Right atrium auricular region (tissue), 2 donors: ENCODE measurements at regions not wholly inside any gene's neighbourhood (a gene's known extent, or its start where the extent isn't known, plus 50 kb on each side); places are given as distances from the start of the nearest gene placed in this dataset.

ENCODE experiments used
- DNase-seq: peaks from one replicate; pipeline ENCODE4 v3.0.0-alpha.2; 2019; ENCODE audit warnings: low spot score
- H3K27ac ChIP-seq, 2 donors: fragments of 200-600 bp; sonication (generic); 1 replicate in 1 of 2; 2 replicates in 1 of 2; pipeline ENCODE4 v1.5.1; 2016 to 2019
- H3K27me3 ChIP-seq, 2 donors: fragments of 200-600 bp; sonication (generic); one replicate each; pipeline versions ENCODE4 v1.5.1 to v1.6.0; 2017 to 2019
- H3K36me3 ChIP-seq: fragments of 200-600 bp; sonication (generic); one replicate; pipeline ENCODE4 v1.5.1; 2016
- H3K4me1 ChIP-seq, 2 donors: fragments of 200-600 bp; sonication (generic); one replicate each; pipeline versions ENCODE4 v1.5.1 to v1.6.0; 2017 to 2019
- H3K4me3 ChIP-seq, 2 donors: fragments of 200-600 bp; sonication (generic); 1 replicate in 1 of 2; 2 replicates in 1 of 2; pipeline ENCODE4 v1.5.1; 2017 to 2019; ENCODE audit warnings: mild to moderate bottlenecking in 1 of 2, moderate library complexity in 1 of 2
- H3K9me3 ChIP-seq, 2 donors: fragments of 200-600 bp; sonication (generic); one replicate each; pipeline ENCODE4 v1.5.1; 2019
- CTCF ChIP-seq, 2 donors: fragments of 200-600 bp; sonication (generic); IDR thresholded peaks; one replicate each; pipeline ENCODE4 v1.5.1; 2019; ENCODE audit warnings: antibody characterized with exemption in 2 of 2

- TF ChIP-seq CTCF (IDR thresholded peaks at IDR 0.05): no peak
These were observed 615.9 kb downstream of the VRK1 start for GRCh38 chr14:97413022-97413539.

GRCh38 chr14:97413966-97414717 is 617.0 kb downstream of the VRK1 start:
- no peak for TF ChIP-seq CTCF (IDR thresholded peaks at IDR 0.05)
- H3K36me3 ChIP-seq: no peaks in the 10 kb centered on the region
- H3K27ac ChIP-seq: no peak overlapping the region
- no peaks in the 10 kb centered on the region for H3K4me1 ChIP-seq
- no peak for DNase-seq
- H3K4me3 ChIP-seq: no peak overlapping the region
- H3K9me3 ChIP-seq: no peaks in the 10 kb centered on the region
- H3K27me3 ChIP-seq: peaks cover 3 to 16% of the 10 kb centered on the region in 2 donors

More at GRCh38 chr14:97413022-97413539, 615.9 kb downstream of the VRK1 start:
- Histone ChIP-seq H3K4me3 (peak overlapping the region in 1 of 2 donors; percentile 26), H3K27ac (no peak overlapping the region), H3K9me3 (no peaks in the 10 kb centered on the region), H3K27me3 (peaks cover 3 to 16% of the 10 kb centered on the region in 2 donors), H3K36me3 (no peaks in the 10 kb centered on the region), H3K4me1 (no peaks in the 10 kb centered on the region)
- DNase-seq: no peak

GRCh38 chr14:97414718-97415098 is 617.5 kb downstream of the VRK1 start:
- Histone ChIP-seq H3K36me3 (no peaks in the 10 kb centered on the region), H3K27ac (no peak overlapping the region), H3K4me1 (no peaks in the 10 kb centered on the region), H3K27me3 (peaks cover 3 to 16% of the 10 kb centered on the region in 2 donors), H3K9me3 (no peaks in the 10 kb centered on the region), H3K4me3 (no peak overlapping the region)
- no peak for DNase-seq
- TF ChIP-seq CTCF (IDR thresholded peaks at IDR 0.05): no peak

- DNase-seq: no peak
- Histone ChIP-seq H3K27me3 (peaks cover 3 to 16% of the 10 kb centered on the region in 2 donors), H3K9me3 (no peaks in the 10 kb centered on the region), H3K4me1 (no peaks in the 10 kb centered on the region), H3K4me3 (no peak overlapping the region), H3K27ac (no peak overlapping the region), H3K36me3 (no peaks in the 10 kb centered on the region)
- no peak for TF ChIP-seq CTCF (IDR thresholded peaks at IDR 0.05)
These were observed 618.7 kb downstream of the VRK1 start for GRCh38 chr14:97415907-97416306.

GRCh38 chr14:97416550-97416949 is 619.4 kb downstream of the VRK1 start:
- DNase-seq: no peak
- H3K27me3 ChIP-seq: peaks cover 3 to 15% of the 10 kb centered on the region in 2 donors
- no peak for TF ChIP-seq CTCF (IDR thresholded peaks at IDR 0.05)

More at GRCh38 chr14:97416550-97416949, 619.4 kb downstream of the VRK1 start:
- no peaks in the 10 kb centered on the region for H3K4me1 ChIP-seq
- H3K4me3 ChIP-seq: no peak overlapping the region
- no peaks in the 10 kb centered on the region for H3K9me3 ChIP-seq
- H3K36me3 ChIP-seq: no peaks in the 10 kb centered on the region
- no peak overlapping the region for H3K27ac ChIP-seq
